HFFc6 (cell line): ENCODE measurements at regions not wholly inside any gene's neighbourhood (a gene's known extent, or its start where the extent isn't known, plus 50 kb on each side); places are given as distances from the start of the nearest gene placed in this dataset.

Source experiments
- DNase-seq: peaks from one replicate; pipeline ENCODE4 v3.0.0-alpha.2; 2018
- H3K27ac Mint-ChIP-seq: 2 replicates; pipeline ENCODE4 v1.8.0; 2020; ENCODE audit warnings: mild to moderate bottlenecking, mixed read lengths
- H3K27me3 Mint-ChIP-seq: 2 replicates; pipeline ENCODE4 v1.8.0; 2021; ENCODE audit warnings: mild to moderate bottlenecking, moderate library complexity, mixed read lengths; ENCODE audit not compliant: insufficient read depth
- H3K36me3 Mint-ChIP-seq: 2 replicates; pipeline ENCODE4 v1.8.0; 2021; ENCODE audit warnings: low read depth, mixed read lengths
- H3K4me1 Mint-ChIP-seq: 2 replicates; pipeline ENCODE4 v1.8.0; 2020; ENCODE audit warnings: low read depth, mixed read lengths
- H3K4me3 Mint-ChIP-seq: 2 replicates; pipeline ENCODE4 v1.8.0; 2020; ENCODE audit warnings: mild to moderate bottlenecking, moderate library complexity, mixed read lengths
- H3K9me3 Mint-ChIP-seq: 2 replicates; pipeline ENCODE4 v1.8.0; 2020; ENCODE audit warnings: mild to moderate bottlenecking, mixed read lengths
- TF ChIP-seq, protein P1 (sequence below): fragments of 200-600 bp; sonication (generic); IDR thresholded peaks from 2 replicates; pipeline ENCODE4 v1.5.0; 2021; ENCODE audit warnings: antibody characterized with exemption, mild to moderate bottlenecking

- no peak for DNase-seq
- TF ChIP-seq, protein P1, sequence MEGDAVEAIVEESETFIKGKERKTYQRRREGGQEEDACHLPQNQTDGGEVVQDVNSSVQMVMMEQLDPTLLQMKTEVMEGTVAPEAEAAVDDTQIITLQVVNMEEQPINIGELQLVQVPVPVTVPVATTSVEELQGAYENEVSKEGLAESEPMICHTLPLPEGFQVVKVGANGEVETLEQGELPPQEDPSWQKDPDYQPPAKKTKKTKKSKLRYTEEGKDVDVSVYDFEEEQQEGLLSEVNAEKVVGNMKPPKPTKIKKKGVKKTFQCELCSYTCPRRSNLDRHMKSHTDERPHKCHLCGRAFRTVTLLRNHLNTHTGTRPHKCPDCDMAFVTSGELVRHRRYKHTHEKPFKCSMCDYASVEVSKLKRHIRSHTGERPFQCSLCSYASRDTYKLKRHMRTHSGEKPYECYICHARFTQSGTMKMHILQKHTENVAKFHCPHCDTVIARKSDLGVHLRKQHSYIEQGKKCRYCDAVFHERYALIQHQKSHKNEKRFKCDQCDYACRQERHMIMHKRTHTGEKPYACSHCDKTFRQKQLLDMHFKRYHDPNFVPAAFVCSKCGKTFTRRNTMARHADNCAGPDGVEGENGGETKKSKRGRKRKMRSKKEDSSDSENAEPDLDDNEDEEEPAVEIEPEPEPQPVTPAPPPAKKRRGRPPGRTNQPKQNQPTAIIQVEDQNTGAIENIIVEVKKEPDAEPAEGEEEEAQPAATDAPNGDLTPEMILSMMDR: no peak
- no peaks in the 10 kb centered on the region for H3K36me3 Mint-ChIP-seq
- H3K4me3 Mint-ChIP-seq: no peak overlapping the region
- H3K9me3 Mint-ChIP-seq: peaks cover under 1% of the 10 kb centered on the region
- no peaks in the 10 kb centered on the region for H3K4me1 Mint-ChIP-seq
- H3K27me3 Mint-ChIP-seq: no peaks in the 10 kb centered on the region
- H3K27ac Mint-ChIP-seq: no peak overlapping the region
Measured at GRCh38 chr16:76956841-76957240, 234.1 kb upstream of the MON1B start.

GRCh38 chr16:76959166-76959565, 231.8 kb upstream of the MON1B start:
- Mint-ChIP-seq H3K27ac (no peak overlapping the region), H3K36me3 (no peaks in the 10 kb centered on the region; the same call in 1 of the 2 replicates), H3K4me1 (no peaks in the 10 kb centered on the region), H3K27me3 (no peaks in the 10 kb centered on the region), H3K4me3 (no peak overlapping the region), H3K9me3 (peaks cover 13% of the 10 kb centered on the region)
- DNase-seq: no peak
- TF ChIP-seq, protein P1: no peak

GRCh38 chr16:76963614-76964315, 227.2 kb upstream of the MON1B start:
- no peaks in the 10 kb centered on the region for H3K4me1 Mint-ChIP-seq
- DNase-seq: no peak
- peaks cover 6% of the 10 kb centered on the region for H3K36me3 Mint-ChIP-seq
- H3K9me3 Mint-ChIP-seq: peaks cover 22% of the 10 kb centered on the region
- H3K4me3 Mint-ChIP-seq: no peak overlapping the region
- no peak overlapping the region for H3K27ac Mint-ChIP-seq
- H3K27me3 Mint-ChIP-seq: no peaks in the 10 kb centered on the region
- TF ChIP-seq, protein P1: no peak

DNA sequence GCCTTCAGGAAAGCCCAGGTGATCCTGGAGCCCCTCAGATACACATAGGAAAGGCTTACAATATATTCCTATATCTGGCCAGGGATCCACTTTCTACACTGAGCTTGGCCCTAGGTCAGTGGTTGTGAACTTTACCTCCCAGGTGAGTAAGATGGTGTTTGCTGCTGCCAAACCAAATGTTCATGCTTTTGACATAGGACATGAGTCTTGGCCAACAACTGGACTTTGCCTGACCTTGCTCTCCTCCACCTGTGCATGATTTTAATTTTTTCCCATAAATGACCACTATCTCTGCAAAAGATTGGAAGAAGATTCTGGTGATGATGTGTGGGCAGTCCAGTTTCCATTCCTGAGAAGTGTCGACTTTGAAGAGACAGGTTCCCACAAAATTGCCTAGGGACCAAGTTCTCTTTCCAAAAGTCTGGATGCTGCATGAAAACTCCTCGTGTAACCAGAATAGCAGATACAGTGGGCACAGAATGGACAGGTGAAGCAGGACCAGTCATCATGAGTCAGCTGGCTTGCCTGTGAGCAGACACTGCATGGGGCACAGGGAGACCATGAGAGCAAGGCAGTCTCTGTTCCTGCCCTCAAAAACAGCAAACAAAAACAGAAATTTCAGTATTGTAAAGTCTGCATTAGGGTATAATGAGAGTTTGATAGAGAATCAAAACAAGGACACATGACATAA, 226.4 kb upstream of the MON1B start:
- TF ChIP-seq, protein P1: no peak
- DNase-seq: no peak
- Mint-ChIP-seq H3K4me3 (no peak overlapping the region), H3K36me3 (peaks cover 6% of the 10 kb centered on the region), H3K27ac (no peak overlapping the region), H3K27me3 (no peaks in the 10 kb centered on the region), H3K9me3 (peaks cover 22% of the 10 kb centered on the region), H3K4me1 (no peaks in the 10 kb centered on the region)

- H3K27ac Mint-ChIP-seq: no peak overlapping the region
- peaks cover 15% of the 10 kb centered on the region for H3K9me3 Mint-ChIP-seq
- no peak for DNase-seq
Measured at GRCh38 chr16:76970087-76970744, 220.8 kb upstream of the MON1B start.

More at GRCh38 chr16:76970087-76970744, 220.8 kb upstream of the MON1B start:
- Mint-ChIP-seq H3K36me3 (no peaks in the 10 kb centered on the region), H3K4me1 (no peaks in the 10 kb centered on the region), H3K4me3 (no peak overlapping the region), H3K27me3 (no peaks in the 10 kb centered on the region)
- TF ChIP-seq, protein P1: no peak
